ENCODE measurements at regions not wholly inside any gene's neighbourhood (a gene's known extent, or its start where the extent isn't known, plus 50 kb on each side); places are given as distances from the start of the nearest gene placed in this dataset.

GRCh38 chr14:87017335-87017734 lies 975.6 kb downstream of the GALC start:
- no peak for TF ChIP-seq CTCF (IDR thresholded peaks at IDR 0.05)
- no peak for TF ChIP-seq POLR2A (IDR thresholded peaks at IDR 0.05)
